Endothelial cell (in vitro differentiated cells): ENCODE measurements at regions not wholly inside any gene's neighbourhood (a gene's known extent, or its start where the extent isn't known, plus 50 kb on each side); places are given as distances from the start of the nearest gene placed in this dataset.

Experiments
- DNase-seq: peaks from one replicate; pipeline ENCODE4 v3.0.0; 2021; ENCODE audit warnings: low spot score
- H3K27ac Mint-ChIP-seq: one replicate; pipeline ENCODE4 v1.8.0; 2021; ENCODE audit warnings: mixed read lengths, inconsistent platforms; ENCODE audit not compliant: unreplicated experiment
- H3K27me3 Mint-ChIP-seq: one replicate; pipeline ENCODE4 v1.8.0; 2021; ENCODE audit warnings: mild to moderate bottlenecking, moderate library complexity, mixed read lengths, inconsistent platforms; ENCODE audit not compliant: unreplicated experiment
- H3K36me3 Mint-ChIP-seq: one replicate; pipeline ENCODE4 v1.8.0; 2021; ENCODE audit warnings: mild to moderate bottlenecking, low read depth, mixed read lengths, inconsistent platforms; ENCODE audit not compliant: unreplicated experiment
- H3K4me1 Mint-ChIP-seq: one replicate; pipeline ENCODE4 v1.8.0; 2021; ENCODE audit warnings: mild to moderate bottlenecking, mixed read lengths, inconsistent platforms; ENCODE audit not compliant: unreplicated experiment
- H3K4me3 Mint-ChIP-seq: one replicate; pipeline ENCODE4 v1.8.0; 2021; ENCODE audit warnings: mild to moderate bottlenecking, mixed read lengths, inconsistent platforms; ENCODE audit not compliant: unreplicated experiment
- H3K9me3 Mint-ChIP-seq: one replicate; pipeline ENCODE4 v1.8.0; 2021; ENCODE audit warnings: mixed read lengths, inconsistent platforms; ENCODE audit not compliant: unreplicated experiment
- CTCF ChIP-seq: fragments of 200-600 bp; sonication (generic); IDR thresholded peaks from one replicate; pipeline ENCODE4 v1.5.0; 2021; ENCODE audit warnings: antibody characterized with exemption; ENCODE audit not compliant: unreplicated experiment

GRCh38 chr2:198254536-198255090, 450.2 kb downstream of the PLCL1 start:
- H3K4me3 Mint-ChIP-seq = no peak overlapping the region
- TF ChIP-seq CTCF = no peak
- no peak for DNase-seq
- H3K9me3 Mint-ChIP-seq = no peaks in the 10 kb centered on the region
- no peaks in the 10 kb centered on the region for H3K36me3 Mint-ChIP-seq
- H3K27me3 Mint-ChIP-seq = no peaks in the 10 kb centered on the region
- H3K4me1 Mint-ChIP-seq = no peaks in the 10 kb centered on the region
- H3K27ac Mint-ChIP-seq = no peak overlapping the region

GRCh38 chr2:198253995-198254394, 449.6 kb downstream of the PLCL1 start:
- no peak overlapping the region for H3K27ac Mint-ChIP-seq
- no peak overlapping the region for H3K4me3 Mint-ChIP-seq
- no peaks in the 10 kb centered on the region for H3K9me3 Mint-ChIP-seq
- H3K27me3 Mint-ChIP-seq = no peaks in the 10 kb centered on the region
- H3K4me1 Mint-ChIP-seq = no peaks in the 10 kb centered on the region
- TF ChIP-seq CTCF = no peak
- no peaks in the 10 kb centered on the region for H3K36me3 Mint-ChIP-seq
- no peak for DNase-seq

- no peaks in the 10 kb centered on the region for H3K9me3 Mint-ChIP-seq
- no peak overlapping the region for H3K4me3 Mint-ChIP-seq
- DNase-seq = no peak
- H3K36me3 Mint-ChIP-seq = no peaks in the 10 kb centered on the region
- H3K27me3 Mint-ChIP-seq = no peaks in the 10 kb centered on the region
- no peak for TF ChIP-seq CTCF
- H3K27ac Mint-ChIP-seq = no peak overlapping the region
- H3K4me1 Mint-ChIP-seq = no peaks in the 10 kb centered on the region
These were observed 448.1 kb downstream of the PLCL1 start for GRCh38 chr2:198252472-198252871.

- no peaks in the 10 kb centered on the region for H3K36me3 Mint-ChIP-seq
- no peak for TF ChIP-seq CTCF
- DNase-seq = no peak
- H3K27me3 Mint-ChIP-seq = no peaks in the 10 kb centered on the region
- H3K4me1 Mint-ChIP-seq = no peaks in the 10 kb centered on the region
- H3K9me3 Mint-ChIP-seq = no peaks in the 10 kb centered on the region
- no peak overlapping the region for H3K27ac Mint-ChIP-seq
- no peak overlapping the region for H3K4me3 Mint-ChIP-seq
These were observed 437.7 kb downstream of the PLCL1 start for GRCh38 chr2:198242093-198242492.

- H3K27ac Mint-ChIP-seq = no peak overlapping the region
- H3K9me3 Mint-ChIP-seq = no peaks in the 10 kb centered on the region
- H3K27me3 Mint-ChIP-seq = peaks cover under 1% of the 10 kb centered on the region
- no peaks in the 10 kb centered on the region for H3K36me3 Mint-ChIP-seq
- H3K4me1 Mint-ChIP-seq = peaks cover under 1% of the 10 kb centered on the region
- TF ChIP-seq CTCF = no peak
- DNase-seq = no peak
- H3K4me3 Mint-ChIP-seq = no peak overlapping the region
These were observed 434.0 kb downstream of the PLCL1 start for GRCh38 chr2:198238429-198238828.
